ENCODE measurements at regions not wholly inside any gene's neighbourhood (a gene's known extent, or its start where the extent isn't known, plus 50 kb on each side); places are given as distances from the start of the nearest gene placed in this dataset.

GRCh38 chr18:73748731-73749130, 398.9 kb downstream of the FBXO15 start:
- Mint-ChIP-seq H3K27me3 (ENCODE audit: low read depth) (peaks cover 3% of the 10 kb centered on the region), H3K27ac (ENCODE audit: unreplicated experiment) (no peak overlapping the region), H3K9me3 (ENCODE audit: low read depth) (no peaks in the 10 kb centered on the region), H3K4me1 (ENCODE audit: low read depth) (no peaks in the 10 kb centered on the region), H3K4me3 (ENCODE audit: unreplicated experiment) (no peak overlapping the region), H3K36me3 (ENCODE audit: low read depth) (no peaks in the 10 kb centered on the region)
- no peak for DNase-seq (ENCODE audit: low spot score)
- no peak for TF ChIP-seq CTCF (IDR thresholded peaks at IDR 0.05)

- Mint-ChIP-seq H3K9me3 (ENCODE audit: low read depth) (no peaks in the 10 kb centered on the region), H3K27ac (ENCODE audit: unreplicated experiment) (no peak overlapping the region)
- TF ChIP-seq CTCF (IDR thresholded peaks at IDR 0.05): no peak
Observed at GRCh38 chr18:73746101-73746500, 401.5 kb downstream of the FBXO15 start.

GRCh38 chr18:73742957-73743356, 404.7 kb downstream of the FBXO15 start:
- H3K9me3 Mint-ChIP-seq (ENCODE audit: low read depth): no peaks in the 10 kb centered on the region

More at GRCh38 chr18:73746101-73746500, 401.5 kb downstream of the FBXO15 start:
- H3K27me3 Mint-ChIP-seq (ENCODE audit: low read depth): peaks cover 4% of the 10 kb centered on the region
- no peaks in the 10 kb centered on the region for H3K4me1 Mint-ChIP-seq (ENCODE audit: low read depth)
- no peaks in the 10 kb centered on the region for H3K36me3 Mint-ChIP-seq (ENCODE audit: low read depth)
- H3K4me3 Mint-ChIP-seq (ENCODE audit: unreplicated experiment): no peak overlapping the region
- no peak for DNase-seq (ENCODE audit: low spot score)

GRCh38 chr18:73741946-73742345, 405.7 kb downstream of the FBXO15 start:
- DNase-seq (ENCODE audit: low spot score): no peak
- no peak overlapping the region for H3K4me3 Mint-ChIP-seq (ENCODE audit: unreplicated experiment)
- H3K36me3 Mint-ChIP-seq (ENCODE audit: low read depth): no peaks in the 10 kb centered on the region
- peaks cover 4% of the 10 kb centered on the region for H3K27me3 Mint-ChIP-seq (ENCODE audit: low read depth)
- H3K27ac Mint-ChIP-seq (ENCODE audit: unreplicated experiment): no peak overlapping the region
- no peaks in the 10 kb centered on the region for H3K9me3 Mint-ChIP-seq (ENCODE audit: low read depth)
- no peak for TF ChIP-seq CTCF (IDR thresholded peaks at IDR 0.05)
- H3K4me1 Mint-ChIP-seq (ENCODE audit: low read depth): no peaks in the 10 kb centered on the region

More at GRCh38 chr18:73742957-73743356, 404.7 kb downstream of the FBXO15 start:
- Mint-ChIP-seq H3K27me3 (ENCODE audit: low read depth) (peaks cover 4% of the 10 kb centered on the region), H3K27ac (ENCODE audit: unreplicated experiment) (no peak overlapping the region), H3K4me1 (ENCODE audit: low read depth) (no peaks in the 10 kb centered on the region), H3K4me3 (ENCODE audit: unreplicated experiment) (no peak overlapping the region), H3K36me3 (ENCODE audit: low read depth) (no peaks in the 10 kb centered on the region)
- no peak for TF ChIP-seq CTCF (IDR thresholded peaks at IDR 0.05)
- DNase-seq (ENCODE audit: low spot score): no peak

- Mint-ChIP-seq H3K27me3 (ENCODE audit: low read depth) (peaks cover 13% of the 10 kb centered on the region), H3K4me3 (ENCODE audit: unreplicated experiment) (no peak overlapping the region), H3K36me3 (ENCODE audit: low read depth) (no peaks in the 10 kb centered on the region), H3K9me3 (ENCODE audit: low read depth) (no peaks in the 10 kb centered on the region), H3K27ac (ENCODE audit: unreplicated experiment) (no peak overlapping the region), H3K4me1 (ENCODE audit: low read depth) (no peaks in the 10 kb centered on the region)
- TF ChIP-seq CTCF (IDR thresholded peaks at IDR 0.05): no peak
- DNase-seq (ENCODE audit: low spot score): no peak
Observed at GRCh38 chr18:73739098-73739497, 408.5 kb downstream of the FBXO15 start.
